Neuron (in vitro differentiated cells): ENCODE measurements at regions not wholly inside any gene's neighbourhood (a gene's known extent, or its start where the extent isn't known, plus 50 kb on each side); places are given as distances from the start of the nearest gene placed in this dataset.
"Not testable (repeated sequence)": the region's sequence is repeated elsewhere in the genome, so short reads cannot be mapped to it uniquely, and the experiment has no call there.

Experiments
- H2AFZ ChIP-seq: one replicate; pipeline ENCODE4 v1.6.1; 2013; ENCODE audit warnings: low read depth, mild to moderate bottlenecking, inconsistent platforms, low read length, moderate library complexity
- H3K27me3 ChIP-seq: one replicate; pipeline ENCODE4 v1.6.1; 2013; ENCODE audit warnings: low read length; ENCODE audit not compliant: insufficient read depth
- H3K36me3 ChIP-seq: one replicate; pipeline ENCODE4 v1.6.1; 2013; ENCODE audit warnings: low read length; ENCODE audit not compliant: insufficient read depth
- H3K4me1 ChIP-seq: one replicate; pipeline ENCODE4 v1.6.1; 2013; ENCODE audit warnings: low read length; ENCODE audit not compliant: insufficient read depth
- H3K4me3 ChIP-seq: 2 replicates; pipeline ENCODE4 v1.5.1; 2013; ENCODE audit warnings: mild to moderate bottlenecking, low read length, moderate library complexity
- H3K9me3 ChIP-seq: one replicate; pipeline ENCODE4 v1.6.1; 2013; ENCODE audit warnings: low read length

- Histone ChIP-seq H3K9me3 (no peaks in the 10 kb centered on the region), H3K4me1 (peaks cover 16% of the 10 kb centered on the region), H2AFZ (no peak overlapping the region), H3K27me3 (no peaks in the 10 kb centered on the region), H3K36me3 (no peaks in the 10 kb centered on the region), H3K4me3 (no peak overlapping the region)
Measured at GRCh38 chr5:108560166-108560565, 178.3 kb upstream of the FBXL17 start.

GRCh38 chr5:108558840-108559239, 176.9 kb upstream of the FBXL17 start:
- H3K36me3 ChIP-seq, H3K4me3 ChIP-seq, H3K9me3 ChIP-seq, H3K27me3 ChIP-seq, H2AFZ ChIP-seq: not testable (repeated sequence)
- peaks cover 16% of the 10 kb centered on the region for H3K4me1 ChIP-seq

- not testable (repeated sequence) for H3K36me3 ChIP-seq, H2AFZ ChIP-seq, H3K9me3 ChIP-seq, H3K4me3 ChIP-seq, H3K27me3 ChIP-seq
- peaks cover 16% of the 10 kb centered on the region for H3K4me1 ChIP-seq
Measured at GRCh38 chr5:108558142-108558541, 176.2 kb upstream of the FBXL17 start.

GRCh38 chr5:108557686-108558085, 175.8 kb upstream of the FBXL17 start:
- peaks cover 16% of the 10 kb centered on the region for H3K4me1 ChIP-seq
- no peaks in the 10 kb centered on the region for H3K27me3 ChIP-seq
- H2AFZ ChIP-seq, result no peak overlapping the region
- H3K36me3 ChIP-seq, result no peaks in the 10 kb centered on the region
- no peaks in the 10 kb centered on the region for H3K9me3 ChIP-seq
- no peak overlapping the region for H3K4me3 ChIP-seq

GRCh38 chr5:108556441-108557145, 174.7 kb upstream of the FBXL17 start:
- no peak overlapping the region for H3K4me3 ChIP-seq
- no peaks in the 10 kb centered on the region for H3K27me3 ChIP-seq
- peaks cover 9% of the 10 kb centered on the region for H3K4me1 ChIP-seq
- H2AFZ ChIP-seq, result no peak overlapping the region
- no peaks in the 10 kb centered on the region for H3K36me3 ChIP-seq
- H3K9me3 ChIP-seq, result no peaks in the 10 kb centered on the region

GRCh38 chr5:108548684-108549596, 167.0 kb upstream of the FBXL17 start:
- peaks cover 9% of the 10 kb centered on the region for H3K4me1 ChIP-seq
- no peak overlapping the region for H3K4me3 ChIP-seq
- no peaks in the 10 kb centered on the region for H3K9me3 ChIP-seq
- H3K36me3 ChIP-seq, result no peaks in the 10 kb centered on the region
- no peaks in the 10 kb centered on the region for H3K27me3 ChIP-seq
- H2AFZ ChIP-seq, result no peak overlapping the region

GRCh38 chr5:108546939-108547338, 165.0 kb upstream of the FBXL17 start:
- H3K27me3 ChIP-seq, result no peaks in the 10 kb centered on the region
- no peak overlapping the region for H3K4me3 ChIP-seq
- H3K4me1 ChIP-seq, result peaks cover 9% of the 10 kb centered on the region
- H2AFZ ChIP-seq, result no peak overlapping the region
- H3K36me3 ChIP-seq, result no peaks in the 10 kb centered on the region
- H3K9me3 ChIP-seq, result no peaks in the 10 kb centered on the region

GRCh38 chr5:108545301-108545700, 163.4 kb upstream of the FBXL17 start:
- H3K4me1 ChIP-seq, result peaks cover 9% of the 10 kb centered on the region
- no peaks in the 10 kb centered on the region for H3K36me3 ChIP-seq
- H3K9me3 ChIP-seq, result no peaks in the 10 kb centered on the region
- H3K4me3 ChIP-seq, result no peak overlapping the region
- no peaks in the 10 kb centered on the region for H3K27me3 ChIP-seq
- no peak overlapping the region for H2AFZ ChIP-seq

GRCh38 chr5:108543486-108543885, 161.6 kb upstream of the FBXL17 start:
- H3K27me3 ChIP-seq, result no peaks in the 10 kb centered on the region
- no peaks in the 10 kb centered on the region for H3K9me3 ChIP-seq
- no peaks in the 10 kb centered on the region for H3K36me3 ChIP-seq
- no peak overlapping the region for H3K4me3 ChIP-seq
- H3K4me1 ChIP-seq, result peaks cover 11% of the 10 kb centered on the region
- H2AFZ ChIP-seq, result no peak overlapping the region

GRCh38 chr5:108541836-108542235, 159.9 kb upstream of the FBXL17 start:
- H3K36me3 ChIP-seq, result no peaks in the 10 kb centered on the region
- no peaks in the 10 kb centered on the region for H3K27me3 ChIP-seq
- peaks cover 18% of the 10 kb centered on the region for H3K4me1 ChIP-seq
- no peaks in the 10 kb centered on the region for H3K9me3 ChIP-seq
- H2AFZ ChIP-seq, result no peak overlapping the region
- no peak overlapping the region for H3K4me3 ChIP-seq

- H3K36me3 ChIP-seq, result no peaks in the 10 kb centered on the region
- no peak overlapping the region for H2AFZ ChIP-seq
- no peak overlapping the region for H3K4me3 ChIP-seq
- H3K4me1 ChIP-seq, result peaks cover 22% of the 10 kb centered on the region
- H3K9me3 ChIP-seq, result no peaks in the 10 kb centered on the region
- H3K27me3 ChIP-seq, result no peaks in the 10 kb centered on the region
Measured at GRCh38 chr5:108536321-108536720, 154.4 kb upstream of the FBXL17 start.

GRCh38 chr5:108532129-108532445, 150.2 kb upstream of the FBXL17 start:
- not testable (repeated sequence) for H2AFZ ChIP-seq, H3K4me3 ChIP-seq, H3K4me1 ChIP-seq, H3K27me3 ChIP-seq, H3K9me3 ChIP-seq, H3K36me3 ChIP-seq

GRCh38 chr5:108531367-108532128, 149.7 kb upstream of the FBXL17 start:
- Histone ChIP-seq H3K36me3 (no peaks in the 10 kb centered on the region), H3K4me3 (no peak overlapping the region), H3K4me1 (peaks cover 6% of the 10 kb centered on the region), H2AFZ (no peak overlapping the region), H3K9me3 (no peaks in the 10 kb centered on the region), H3K27me3 (no peaks in the 10 kb centered on the region)
